DMS79 treated with DMSO at 0.1 percent for 48 hours (cell line): ENCODE measurements at regions not wholly inside any gene's neighbourhood (a gene's known extent, or its start where the extent isn't known, plus 50 kb on each side); places are given as distances from the start of the nearest gene placed in this dataset.

Experiments
- DNase-seq: peaks from one replicate; lab custom pipeline; 2025; lab: John Stamatoyannopoulos, UW

DNA sequence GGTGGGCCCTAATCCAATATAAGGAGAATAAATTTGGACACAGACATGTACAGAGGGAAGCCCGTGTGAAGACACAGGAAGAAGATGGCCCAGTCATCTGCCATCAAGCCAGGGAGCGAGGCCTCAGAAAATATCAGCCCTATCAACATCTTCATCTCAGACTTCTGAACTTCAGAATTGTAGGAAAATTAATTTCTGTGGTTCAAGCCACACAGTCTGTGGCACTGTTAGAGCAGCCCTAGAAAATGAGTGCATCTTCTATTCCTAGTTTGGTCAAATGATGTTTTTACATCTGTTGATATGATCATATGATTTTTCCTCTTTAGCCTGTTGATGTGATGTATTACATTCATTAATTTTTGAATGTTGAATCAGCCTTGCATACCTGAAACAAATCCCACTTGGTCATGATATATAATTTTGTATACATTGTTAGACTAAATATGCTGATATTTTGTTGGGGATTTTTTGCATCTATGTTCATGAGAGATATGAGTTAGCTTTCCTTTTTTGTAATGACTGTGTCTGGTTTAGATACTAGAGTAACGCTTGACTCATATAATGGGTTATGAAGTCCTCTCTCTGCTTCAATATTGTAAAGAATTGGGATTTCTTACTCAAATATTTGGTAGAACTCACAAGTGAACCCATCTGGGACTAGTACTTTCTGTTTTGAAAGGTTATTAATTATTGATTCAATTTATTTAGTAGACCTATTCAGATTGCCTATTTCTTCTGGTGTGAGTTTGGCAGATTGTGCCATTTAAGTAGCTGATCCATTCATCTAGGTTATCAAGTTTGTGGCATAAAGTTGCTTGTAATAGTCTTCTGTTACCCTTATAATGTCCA is 451.4 kb downstream of the EIPR1 start:
- DNase-seq, result no peak

DNA sequence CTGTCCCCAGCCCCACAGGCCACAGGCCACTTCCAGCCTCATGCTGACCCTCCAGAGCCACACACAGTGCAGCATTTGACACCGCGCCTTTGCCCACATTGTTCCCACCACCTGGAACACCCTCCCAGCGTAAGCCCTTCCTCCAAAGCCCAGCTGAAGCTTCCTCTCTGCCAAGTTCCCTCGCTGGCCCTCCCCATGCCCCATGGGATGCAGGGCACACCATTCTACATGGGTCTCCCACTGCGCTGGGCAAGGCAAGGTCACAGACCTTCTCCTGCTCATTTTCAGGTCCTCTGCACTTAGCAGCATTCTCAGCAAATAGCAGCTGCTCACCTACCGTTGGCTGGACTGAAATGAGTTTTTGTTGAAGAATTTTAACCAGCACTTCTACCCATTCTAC is 455.5 kb downstream of the EIPR1 start:
- no peak for DNase-seq

DNA sequence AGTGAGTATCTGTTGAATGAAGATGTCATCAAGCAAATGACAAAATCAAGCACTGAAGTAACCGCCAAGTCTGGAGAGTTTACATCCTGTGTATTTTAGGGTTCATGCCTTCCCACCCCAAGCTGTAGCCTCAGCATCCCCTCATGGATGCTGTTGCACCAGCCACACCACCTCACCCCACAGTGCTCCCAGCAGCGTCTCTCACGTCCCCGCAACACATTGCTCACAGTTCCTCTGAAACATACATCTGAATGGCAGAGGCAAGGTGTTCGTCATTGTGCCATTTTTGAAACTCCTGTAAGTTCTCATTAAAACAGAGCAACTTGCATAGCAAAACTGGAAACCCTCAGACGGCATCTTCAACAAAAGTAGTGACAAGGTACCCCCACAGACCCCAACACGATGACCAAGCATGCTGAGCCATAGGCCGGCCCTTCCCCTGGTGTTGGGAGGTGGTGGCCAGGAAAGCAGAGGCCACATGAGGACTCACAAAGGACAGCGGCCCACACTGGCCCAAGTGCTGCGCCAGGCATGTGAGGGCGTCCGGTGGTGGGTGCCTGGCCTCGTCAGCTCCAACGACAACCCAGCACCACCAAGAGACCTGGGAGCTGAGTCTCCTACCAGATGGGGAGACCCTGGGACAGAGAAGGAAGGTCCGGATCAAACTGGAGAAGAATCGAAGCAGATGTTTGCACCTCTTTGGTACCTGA is 456.5 kb downstream of the EIPR1 start:
- no peak for DNase-seq

DNA sequence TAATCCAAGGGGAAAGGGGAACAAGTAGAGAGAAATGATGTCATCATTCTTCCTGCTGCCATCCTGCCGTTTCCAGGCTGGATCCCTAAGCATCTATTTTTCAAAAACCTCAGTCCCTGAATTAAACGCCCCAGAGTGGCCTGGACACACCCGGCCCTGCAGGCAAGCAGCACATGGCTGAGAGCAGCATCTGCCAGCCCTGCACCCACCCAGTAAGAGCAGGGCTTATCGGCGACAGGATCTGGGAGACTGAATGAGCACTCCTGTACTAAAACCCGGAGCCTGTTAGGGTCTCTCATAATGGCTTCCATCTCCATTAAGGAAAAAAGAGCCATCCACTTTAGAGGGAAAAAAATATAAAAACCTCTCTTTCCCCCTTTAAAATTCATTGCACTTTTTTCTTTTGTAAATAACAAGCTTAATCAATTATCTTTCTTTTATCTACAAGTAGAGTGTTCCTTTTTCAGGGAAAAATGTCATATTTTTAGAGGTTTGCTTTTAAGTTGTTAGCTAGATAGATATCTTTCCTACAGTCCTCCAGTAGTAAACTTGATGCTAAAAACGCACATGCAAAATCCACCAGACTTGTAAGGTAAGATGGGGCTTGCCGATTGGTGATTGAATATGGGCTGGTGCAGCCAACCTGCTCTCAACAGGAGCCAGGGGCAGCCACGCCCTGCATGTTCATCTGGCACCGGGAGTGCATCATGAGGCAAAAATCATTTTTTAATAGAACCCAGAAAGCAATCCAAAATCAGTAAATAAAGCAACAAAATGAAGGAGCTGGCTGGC is 457.8 kb downstream of the EIPR1 start:
- DNase-seq, result peak; percentile 32

DNA sequence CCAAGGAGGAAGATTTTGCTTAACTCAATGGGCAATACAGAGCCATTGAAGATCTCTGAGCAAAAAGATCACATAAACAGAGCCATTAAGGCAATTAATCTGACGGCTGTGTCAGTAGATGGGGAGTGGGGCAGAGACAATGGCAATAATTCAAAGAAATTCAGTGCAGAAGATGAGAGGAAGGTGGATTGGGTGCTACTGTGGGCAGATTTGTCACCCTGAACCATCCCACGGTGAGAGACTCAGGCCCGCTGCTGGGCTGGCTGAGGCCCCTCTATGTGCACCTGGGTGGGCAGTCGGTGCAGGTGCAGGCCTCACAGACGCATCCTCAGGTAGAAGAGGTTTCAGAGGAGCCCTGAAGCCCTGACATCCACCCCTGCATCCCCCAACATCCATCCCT is 458.6 kb downstream of the EIPR1 start:
- DNase-seq, result no peak

DNA sequence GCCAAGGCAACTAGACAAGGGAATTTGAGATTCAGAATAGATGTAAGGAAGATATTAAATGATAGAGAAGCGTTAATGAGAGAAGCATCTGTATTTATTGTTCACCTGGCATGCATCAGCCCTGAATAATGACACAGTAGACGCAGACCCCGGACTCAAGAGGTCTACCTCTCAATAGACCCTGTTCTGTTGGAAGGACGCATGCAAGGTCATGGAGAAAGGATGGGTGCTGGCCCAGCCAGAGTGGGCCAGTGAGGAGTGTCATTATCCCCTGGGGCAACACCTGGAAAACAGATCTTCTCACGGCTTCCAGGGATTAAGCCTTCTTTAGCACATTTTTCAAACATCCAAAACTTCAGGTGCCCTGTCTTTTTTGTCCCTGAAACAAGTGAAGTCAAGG is 461.0 kb downstream of the EIPR1 start:
- DNase-seq, result no peak

DNA sequence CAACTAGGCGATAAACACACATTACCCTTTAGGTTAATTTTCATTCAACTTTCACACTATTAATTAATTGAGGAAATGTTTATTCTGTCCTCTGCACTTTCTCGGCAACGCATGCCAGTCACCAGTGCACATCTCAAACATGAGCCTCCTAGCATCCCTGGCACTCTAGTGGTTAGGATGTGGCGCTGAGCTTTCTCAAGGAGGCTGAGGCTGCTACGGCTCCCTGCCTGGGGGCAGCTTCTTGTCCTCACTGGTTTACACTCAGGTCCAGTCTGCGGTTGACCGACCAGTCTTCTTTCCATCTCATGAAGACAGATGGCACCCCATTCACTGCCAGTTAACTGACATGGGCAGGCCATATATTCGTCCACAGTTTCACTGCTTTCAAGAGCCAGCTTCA is 463.4 kb downstream of the EIPR1 start:
- no peak for DNase-seq

DNA sequence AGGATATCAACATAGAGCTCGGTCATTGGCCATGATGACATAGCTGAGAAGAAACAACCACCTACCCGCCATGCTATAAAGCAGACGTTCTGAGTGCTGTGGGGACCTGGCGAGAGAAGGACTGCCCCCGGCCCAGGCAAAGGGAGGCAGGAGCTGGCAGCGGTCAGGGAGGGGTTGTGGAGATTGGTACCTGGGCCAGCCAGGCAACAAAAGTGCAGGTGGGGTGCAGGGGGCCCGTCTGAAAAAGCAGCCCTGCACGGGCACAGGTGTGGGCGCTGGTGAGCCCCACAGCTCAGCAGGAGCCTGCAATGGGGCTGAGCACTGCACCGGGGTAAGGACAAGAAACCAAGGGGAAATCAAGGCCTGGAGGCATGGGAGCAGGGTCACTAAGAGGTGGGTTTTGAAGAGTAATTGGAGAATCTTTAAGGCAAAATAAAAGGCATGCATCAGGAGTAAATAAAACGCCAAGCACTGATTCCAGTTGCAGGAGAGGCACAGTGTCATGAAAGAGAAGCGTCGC is 464.0 kb downstream of the EIPR1 start:
- no peak for DNase-seq

DNA sequence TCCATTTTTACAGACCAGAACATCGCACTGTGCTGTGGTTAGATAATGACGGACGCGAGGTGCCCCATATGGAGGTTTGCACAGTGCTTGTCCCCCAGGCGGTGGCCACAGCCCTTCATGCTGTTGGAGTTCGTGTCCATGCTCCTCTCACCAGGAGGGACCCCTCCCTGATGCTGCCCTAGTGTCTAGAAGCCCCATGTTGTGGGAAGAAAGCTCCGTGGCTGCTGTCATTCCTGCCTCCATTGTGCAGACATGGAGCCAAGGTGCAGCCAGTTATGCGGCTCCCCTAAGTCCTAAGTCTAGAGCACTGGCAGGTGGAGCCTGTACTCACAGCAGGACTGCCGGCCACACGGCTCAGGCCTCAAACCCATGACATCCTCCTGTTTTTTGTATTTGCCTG is 464.9 kb downstream of the EIPR1 start:
- no peak for DNase-seq

DNA sequence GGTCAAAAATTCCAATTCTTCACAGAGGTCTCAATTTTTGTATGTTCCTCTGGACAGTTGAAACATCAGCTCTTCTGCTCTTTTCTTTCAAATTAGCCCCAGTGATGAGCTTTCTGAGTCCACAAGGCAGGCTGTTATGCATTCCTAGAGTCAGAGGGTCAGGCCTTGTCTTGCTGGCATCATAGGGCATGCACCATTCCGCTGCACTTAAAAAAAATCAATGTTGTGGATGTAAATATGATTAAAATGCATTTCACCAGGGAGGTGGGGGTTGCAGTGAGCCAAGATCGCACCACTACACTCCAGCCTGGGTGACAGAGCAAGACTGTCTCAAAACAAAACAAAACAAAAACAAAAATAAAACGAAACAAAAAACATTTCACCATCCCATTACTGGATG is 465.3 kb downstream of the EIPR1 start:
- no peak for DNase-seq

DNA sequence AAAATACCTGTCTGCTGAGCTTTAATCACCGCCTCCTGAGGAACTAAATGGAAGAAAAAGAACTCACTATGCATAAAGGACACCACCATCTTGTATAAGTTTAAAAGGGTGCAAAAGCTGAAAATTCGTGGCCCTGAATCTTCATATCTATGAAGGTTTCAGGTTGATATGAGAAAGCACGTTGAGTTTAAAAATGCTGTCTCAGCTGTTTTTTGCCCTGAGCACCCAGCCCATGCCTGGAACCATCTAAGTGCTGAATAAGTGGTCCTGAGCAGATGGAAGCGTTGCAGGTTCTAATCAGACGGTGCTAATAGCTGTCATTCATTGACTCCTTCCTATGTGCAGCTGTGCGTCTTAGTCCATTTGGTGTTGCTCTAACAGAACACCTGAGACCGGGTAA is 467.4 kb downstream of the EIPR1 start:
- no peak for DNase-seq

DNA sequence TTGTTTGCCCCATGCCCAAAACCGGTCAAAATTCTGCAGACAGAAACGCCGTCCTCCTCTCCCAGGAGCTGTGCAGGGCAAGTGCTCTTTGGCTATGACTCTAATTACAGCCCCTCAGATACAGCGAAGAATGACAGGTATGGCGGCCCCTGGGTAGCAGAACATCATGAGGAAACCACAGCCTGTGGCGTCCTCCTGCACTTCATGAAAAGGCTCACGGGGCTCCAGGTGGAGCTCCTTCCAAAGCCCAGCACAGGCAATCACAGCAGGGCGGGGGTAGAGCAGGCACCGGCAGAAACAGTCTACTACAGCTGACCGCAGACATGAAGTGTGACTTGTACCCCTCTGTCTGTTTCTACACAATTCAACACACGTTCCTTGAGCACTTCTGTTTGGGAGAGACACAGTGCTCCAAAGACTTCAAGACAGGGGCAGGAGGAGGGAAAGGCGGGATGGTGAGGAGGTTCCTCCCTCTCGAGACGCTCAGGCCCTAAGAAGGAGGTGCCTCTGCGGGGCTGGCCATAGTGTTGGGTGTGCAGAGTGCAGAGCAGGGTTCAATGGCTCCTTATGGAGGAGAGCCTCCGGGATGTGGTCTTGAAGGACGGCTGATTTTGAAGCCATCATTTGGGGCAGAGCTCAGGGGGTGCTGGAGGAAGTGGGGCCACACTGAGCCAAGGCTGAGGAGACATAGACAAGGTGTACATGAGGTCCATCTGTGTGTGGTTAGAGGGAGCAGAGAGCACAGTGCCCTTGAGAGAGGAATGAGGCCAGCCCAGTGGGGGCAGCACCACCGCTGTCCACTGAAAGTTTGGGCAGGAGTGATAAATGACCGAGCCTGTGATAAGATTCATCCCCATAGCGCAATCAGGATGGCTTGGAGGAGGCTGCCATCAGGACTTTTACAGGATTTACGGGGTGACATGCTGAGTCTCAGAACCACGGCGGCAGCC is 468.3 kb downstream of the EIPR1 start:
- no peak for DNase-seq

DNA sequence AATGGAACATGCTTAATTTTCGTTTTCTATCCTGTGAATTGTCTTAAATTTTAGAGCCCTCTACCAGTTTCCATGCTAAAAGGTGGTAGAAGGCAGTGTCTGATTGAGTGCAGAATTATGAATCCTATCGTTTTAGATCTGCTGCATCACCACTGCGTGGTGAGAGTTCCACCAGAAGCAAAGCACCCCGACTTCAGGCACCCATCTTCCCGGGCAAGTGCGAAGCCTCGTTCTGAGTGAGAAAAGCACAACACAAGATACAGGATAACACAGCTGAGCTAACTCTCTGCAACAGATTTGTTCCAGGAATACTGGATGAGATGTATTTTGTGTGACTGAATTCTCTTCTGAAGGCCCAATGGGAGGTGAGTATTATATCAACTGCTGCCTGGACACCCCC is 471.5 kb downstream of the EIPR1 start:
- no peak for DNase-seq

DNA sequence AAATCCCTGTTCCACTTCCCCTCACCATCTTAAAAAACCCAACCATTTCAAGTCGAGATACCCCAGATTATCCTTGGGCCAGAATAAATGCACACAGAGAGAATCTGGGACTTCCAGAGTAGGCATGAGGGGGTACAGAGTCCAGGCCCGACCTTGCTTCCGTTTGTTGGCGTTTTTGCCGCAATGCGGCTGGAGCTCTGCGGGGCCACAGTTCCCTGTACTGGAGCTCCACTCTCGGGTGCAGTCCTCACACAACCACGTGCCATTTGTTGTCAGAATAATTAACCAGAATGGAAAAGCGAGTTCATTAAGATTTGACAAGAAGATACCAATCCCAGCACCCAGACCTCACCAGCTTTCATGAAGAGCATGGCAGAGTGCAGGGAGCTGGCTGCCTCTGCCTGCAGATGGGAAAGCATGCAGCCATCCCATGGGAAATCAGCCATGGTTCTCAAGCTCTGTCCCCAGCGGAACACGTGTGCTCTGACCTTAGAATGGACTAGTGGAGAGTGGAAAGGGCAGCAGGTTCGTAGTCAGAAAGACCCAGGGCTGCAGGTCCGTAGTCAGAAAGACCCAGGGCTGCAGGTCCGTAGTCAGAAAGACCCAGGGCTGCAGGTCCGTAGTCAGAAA is 472.8 kb downstream of the EIPR1 start:
- no peak for DNase-seq

DNA sequence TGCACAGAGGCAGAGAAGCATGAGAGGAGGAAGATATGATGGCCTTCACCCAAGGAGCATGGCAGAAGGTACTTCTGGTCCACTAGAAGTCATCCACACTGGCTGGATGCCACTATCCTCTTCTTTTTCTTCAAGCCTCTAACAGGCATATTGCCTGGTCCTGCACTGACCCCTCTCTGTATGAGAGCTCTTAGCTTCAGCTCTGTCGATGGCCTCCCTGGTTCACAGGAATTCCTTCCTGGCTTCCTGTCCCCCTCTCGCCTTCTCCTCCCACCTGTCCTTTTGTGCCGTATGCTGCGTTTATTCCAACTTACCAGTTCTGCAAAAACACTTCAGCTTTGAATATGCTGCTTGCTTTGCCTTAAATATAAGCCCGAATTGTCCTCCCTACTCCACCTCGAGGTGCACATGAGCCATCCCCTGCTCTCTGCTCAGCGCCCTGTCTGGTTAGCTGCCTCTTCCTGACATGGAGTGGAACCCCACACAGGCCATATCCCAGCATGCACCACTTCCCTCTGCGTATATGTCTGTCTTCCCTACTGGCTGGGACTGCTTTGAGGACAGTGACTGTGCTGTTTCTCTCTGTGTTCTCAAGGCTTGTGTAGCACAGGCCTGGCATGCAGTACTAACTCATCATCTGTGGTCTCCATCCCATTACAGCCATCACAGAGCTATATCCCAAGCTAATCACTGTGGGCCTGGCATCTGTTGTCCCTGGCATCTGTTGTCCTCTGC is 474.9 kb downstream of the EIPR1 start:
- DNase-seq, result no peak

DNA sequence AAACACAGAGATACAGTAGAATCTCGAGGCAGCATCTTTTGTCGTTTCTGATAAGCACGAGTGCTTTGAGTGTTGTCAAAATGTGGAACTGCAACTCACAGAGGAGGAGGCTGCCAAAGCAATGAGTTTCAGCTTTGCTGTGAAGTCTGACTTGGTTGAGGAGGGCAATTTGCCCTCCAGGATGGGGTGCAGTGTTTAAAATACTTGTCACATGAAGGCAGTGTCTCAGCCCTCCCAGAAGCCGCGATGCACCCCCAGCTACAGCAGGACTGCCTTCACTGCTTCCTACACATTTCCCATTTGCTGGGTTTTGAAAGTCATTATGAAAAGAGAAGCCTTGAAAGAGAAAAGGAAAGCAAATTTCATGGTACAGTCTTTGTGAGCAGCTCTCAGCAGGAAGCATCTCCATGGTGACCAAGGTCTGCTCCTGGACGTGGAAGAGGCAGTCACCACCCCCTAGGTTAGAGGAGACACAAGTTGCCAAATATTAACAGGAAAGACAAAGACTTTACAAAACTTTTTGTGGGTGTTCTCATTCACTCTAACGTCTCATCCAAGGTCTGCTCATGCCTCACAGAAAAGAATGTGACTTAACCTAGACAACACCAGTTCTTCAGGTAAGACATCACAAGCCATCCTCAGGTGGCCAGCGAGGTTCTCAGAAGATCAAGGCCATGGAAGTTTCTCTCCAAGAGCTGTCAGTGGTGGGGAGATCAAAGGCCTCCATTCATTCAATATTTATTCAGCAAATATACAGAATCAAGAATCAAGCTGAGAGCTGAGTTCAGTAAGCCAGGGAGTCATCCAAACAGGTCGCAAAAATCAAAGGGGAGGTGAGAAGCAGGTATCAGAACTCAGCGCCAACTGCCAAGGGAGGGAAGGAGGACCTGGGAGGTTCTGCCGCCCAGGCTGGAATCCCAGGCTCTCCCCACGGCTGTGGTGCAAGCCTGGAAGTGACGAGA is 476.0 kb downstream of the EIPR1 start:
- peak; percentile 42 for DNase-seq

DNA sequence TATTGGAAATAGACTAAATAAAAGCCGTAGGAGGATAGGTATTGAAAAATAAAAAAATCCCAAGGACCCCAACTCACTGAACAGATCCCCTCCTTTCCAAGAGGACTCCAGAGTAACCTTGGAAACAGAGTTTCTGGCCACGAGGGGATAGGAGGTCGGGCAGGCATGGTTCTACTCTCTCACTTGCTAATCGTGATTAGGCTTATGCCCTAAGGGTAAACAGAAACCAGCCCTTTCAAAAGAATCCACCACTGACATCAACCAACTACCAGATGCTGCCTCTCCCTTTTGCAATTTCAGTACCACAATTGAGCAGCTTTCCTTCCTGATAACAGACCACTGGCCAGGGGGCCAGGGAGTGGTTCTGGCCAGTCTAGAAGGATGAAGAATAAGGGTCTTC is 477.8 kb downstream of the EIPR1 start:
- DNase-seq, result no peak

DNA sequence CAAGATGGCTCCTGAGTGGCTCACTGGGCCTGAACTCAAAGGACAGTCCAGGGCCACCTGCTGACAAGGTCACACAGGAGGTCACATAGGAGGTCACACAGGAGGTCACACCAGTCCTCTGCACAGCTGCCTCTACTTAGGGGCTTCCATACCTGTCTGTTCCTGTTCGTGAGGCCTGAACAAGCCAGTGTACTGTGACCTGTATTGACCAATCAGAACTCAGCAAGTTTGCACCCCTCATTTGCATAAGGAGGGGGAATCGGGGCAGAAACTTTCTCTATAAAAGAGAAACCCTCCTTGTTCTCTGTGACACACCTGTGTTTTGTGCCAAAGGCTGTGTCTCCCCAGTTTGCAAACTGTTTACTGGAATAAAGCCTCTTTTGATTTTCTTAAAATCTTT is 478.9 kb downstream of the EIPR1 start:
- no peak for DNase-seq

DNA sequence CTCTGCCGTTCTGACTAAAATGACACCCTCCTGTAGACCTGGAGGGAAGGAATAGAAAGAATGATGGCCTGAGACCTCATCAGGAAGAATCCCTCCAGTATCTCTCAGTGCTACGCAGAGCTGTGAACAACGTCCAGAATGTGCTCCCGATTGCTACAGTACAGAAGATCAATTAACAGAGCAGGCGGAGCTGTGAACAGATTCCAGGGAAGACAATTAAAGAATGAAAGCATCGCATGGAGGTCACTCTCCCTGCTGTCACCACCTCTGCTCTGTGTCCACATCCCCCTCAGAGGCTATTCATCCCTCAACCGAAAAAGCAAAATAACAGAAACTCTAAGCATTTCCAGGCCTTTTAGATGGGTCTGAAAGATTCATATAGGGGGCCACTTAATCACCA is 481.0 kb downstream of the EIPR1 start:
- DNase-seq, result no peak
